ENCODE measurements at regions not wholly inside any gene's neighbourhood (a gene's known extent, or its start where the extent isn't known, plus 50 kb on each side); places are given as distances from the start of the nearest gene placed in this dataset.

DNA sequence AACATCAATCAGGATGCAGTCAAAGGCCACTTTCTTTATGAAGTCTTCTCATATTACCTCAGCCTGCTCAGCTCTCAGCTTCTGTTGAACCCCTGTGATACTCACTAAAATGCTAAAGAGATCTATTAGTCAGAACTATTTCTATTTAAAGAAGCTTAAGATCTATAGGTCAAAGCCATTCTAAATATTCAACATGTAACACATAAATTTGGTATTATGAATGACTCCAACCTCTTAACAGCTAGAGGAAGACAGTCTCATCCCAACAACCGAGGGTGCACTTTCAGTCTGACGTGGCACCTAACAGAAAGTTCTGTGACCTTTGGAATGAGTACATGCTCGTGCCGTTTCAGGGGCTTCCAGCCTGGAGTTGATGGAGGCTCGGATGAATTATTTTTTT lies 301.5 kb upstream of the VLDLR start:
- DNase-seq (ENCODE audit: extremely low read depth in 1 of 4, low spot score in 3 of 4) = no peak
- intact Hi-C loops (cut with micrococcal nuclease) (no loop called here), in situ Hi-C loops (cut with MboI) (no loop called here)
- H3K79me2 ChIP-seq (ENCODE audit: control insufficient read depth, insufficient read depth, low read length) = no peaks in the 10 kb centered on the region
- no peaks in the 10 kb centered on the region for H3K36me3 ChIP-seq (ENCODE audit: control insufficient read depth, insufficient read depth, low read length)
- H3K27ac ChIP-seq (ENCODE audit: extremely low read depth, low read depth, low read length) = no peak overlapping the region
- no peaks in the 10 kb centered on the region for H3K4me1 ChIP-seq (replicated peaks in 1 of 2; ENCODE audit: control insufficient read depth in 2 of 2, insufficient read depth in 2 of 2, low read length in 2 of 2)
- no peak overlapping the region for H3K9ac ChIP-seq (ENCODE audit: insufficient read depth in 1 of 2, low read depth in 2 of 2, low read length in 2 of 2)
- BruUV-seq (replicated peaks) = no TSS peak
- H3K4me2 ChIP-seq (ENCODE audit: insufficient read depth, low read length) = no peak overlapping the region
- no peak overlapping the region for H2AFZ ChIP-seq (ENCODE audit: low read depth, low read length)
- no peaks in the 10 kb centered on the region for H3K27me3 ChIP-seq (ENCODE audit: control insufficient read depth in 2 of 2, insufficient read depth in 2 of 2, low read length in 2 of 2)
- no peaks in the 10 kb centered on the region for H3K9me3 ChIP-seq (replicated peaks; ENCODE audit: control insufficient read depth, insufficient read depth, low read depth, low read length)
- CTCF ChIA-PET (ENCODE audit: low intra/inter-chr PET ratio) = no interaction called here
- POLR2A ChIA-PET = no interaction called here
- FAIRE-seq = no peak
- H3K4me3 ChIP-seq = no peak overlapping the region
- WGBS (ENCODE audit: insufficient coverage, low coverage, missing lambda C conversion rate) = 4% methylated on average over 5 of the region's 5 CpGs
- no peaks in the 10 kb centered on the region for H4K20me1 ChIP-seq (replicated peaks; ENCODE audit: control insufficient read depth, insufficient read depth, low read length)
- no peaks in the 10 kb centered on the region for H3K9me1 ChIP-seq (ENCODE audit: control insufficient read depth, insufficient read depth, low read length)
- ATAC-seq = no peak
- TF ChIP-seq TOE1 (IDR thresholded peaks at IDR 0.05; ENCODE audit: borderline replicate concordance) (no peak), TOE1 (CRISPR knock-in tag; IDR thresholded peaks at IDR 0.05; ENCODE audit: borderline replicate concordance, low read depth) (no peak), ZEB2 (IDR thresholded peaks at IDR 0.05) (no peak), CCNT2 (IDR thresholded peaks at IDR 0.05; ENCODE audit: borderline replicate concordance, extremely low read depth, insufficient read length, low read depth, low read length) (no peak), ZNF644 (tag; IDR thresholded peaks at IDR 0.05; ENCODE audit: low read depth) (no peak), LCOR (CRISPR knock-in tag; IDR thresholded peaks at IDR 0.05) (no peak), CBX3 (IDR thresholded peaks at IDR 0.05; ENCODE audit: borderline replicate concordance in 1 of 2, low read length in 2 of 2) (no peak), CREBBP (IDR thresholded peaks at IDR 0.05; ENCODE audit: low read depth, low read length) (no peak), ZNF431 (CRISPR knock-in tag; IDR thresholded peaks at IDR 0.05) (no peak), DNMT1 (IDR thresholded peaks at IDR 0.05) (no peak), KDM2B (CRISPR knock-in tag; IDR thresholded peaks at IDR 0.05) (no peak), TRIM28 (IDR thresholded peaks at IDR 0.05) (no peak), CBFB (CRISPR knock-in tag; IDR thresholded peaks at IDR 0.05) (no peak), GATA2 (CRISPR knock-in tag; IDR thresholded peaks at IDR 0.05) (no peak)
- TF ChIP-seq, protein P1, sequence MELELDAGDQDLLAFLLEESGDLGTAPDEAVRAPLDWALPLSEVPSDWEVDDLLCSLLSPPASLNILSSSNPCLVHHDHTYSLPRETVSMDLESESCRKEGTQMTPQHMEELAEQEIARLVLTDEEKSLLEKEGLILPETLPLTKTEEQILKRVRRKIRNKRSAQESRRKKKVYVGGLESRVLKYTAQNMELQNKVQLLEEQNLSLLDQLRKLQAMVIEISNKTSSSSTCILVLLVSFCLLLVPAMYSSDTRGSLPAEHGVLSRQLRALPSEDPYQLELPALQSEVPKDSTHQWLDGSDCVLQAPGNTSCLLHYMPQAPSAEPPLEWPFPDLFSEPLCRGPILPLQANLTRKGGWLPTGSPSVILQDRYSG (tag; conservative IDR thresholded peaks at IDR 0.05; ENCODE audit: low read depth) = no peak
- TF ChIP-seq, protein P2, sequence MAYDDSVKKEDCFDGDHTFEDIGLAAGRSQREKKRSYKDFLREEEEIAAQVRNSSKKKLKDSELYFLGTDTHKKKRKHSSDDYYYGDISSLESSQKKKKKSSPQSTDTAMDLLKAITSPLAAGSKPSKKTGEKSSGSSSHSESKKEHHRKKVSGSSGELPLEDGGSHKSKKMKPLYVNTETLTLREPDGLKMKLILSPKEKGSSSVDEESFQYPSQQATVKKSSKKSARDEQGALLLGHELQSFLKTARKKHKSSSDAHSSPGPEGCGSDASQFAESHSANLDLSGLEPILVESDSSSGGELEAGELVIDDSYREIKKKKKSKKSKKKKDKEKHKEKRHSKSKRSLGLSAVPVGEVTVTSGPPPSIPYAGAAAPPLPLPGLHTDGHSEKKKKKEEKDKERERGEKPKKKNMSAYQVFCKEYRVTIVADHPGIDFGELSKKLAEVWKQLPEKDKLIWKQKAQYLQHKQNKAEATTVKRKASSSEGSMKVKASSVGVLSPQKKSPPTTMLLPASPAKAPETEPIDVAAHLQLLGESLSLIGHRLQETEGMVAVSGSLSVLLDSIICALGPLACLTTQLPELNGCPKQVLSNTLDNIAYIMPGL (CRISPR knock-in tag; IDR thresholded peaks at IDR 0.05) = no peak
- TF ChIP-seq, protein P3, sequence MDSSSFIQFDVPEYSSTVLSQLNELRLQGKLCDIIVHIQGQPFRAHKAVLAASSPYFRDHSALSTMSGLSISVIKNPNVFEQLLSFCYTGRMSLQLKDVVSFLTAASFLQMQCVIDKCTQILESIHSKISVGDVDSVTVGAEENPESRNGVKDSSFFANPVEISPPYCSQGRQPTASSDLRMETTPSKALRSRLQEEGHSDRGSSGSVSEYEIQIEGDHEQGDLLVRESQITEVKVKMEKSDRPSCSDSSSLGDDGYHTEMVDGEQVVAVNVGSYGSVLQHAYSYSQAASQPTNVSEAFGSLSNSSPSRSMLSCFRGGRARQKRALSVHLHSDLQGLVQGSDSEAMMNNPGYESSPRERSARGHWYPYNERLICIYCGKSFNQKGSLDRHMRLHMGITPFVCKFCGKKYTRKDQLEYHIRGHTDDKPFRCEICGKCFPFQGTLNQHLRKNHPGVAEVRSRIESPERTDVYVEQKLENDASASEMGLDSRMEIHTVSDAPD (CRISPR knock-in tag; IDR thresholded peaks at IDR 0.05) = no peak
- TF ChIP-seq, protein P4, sequence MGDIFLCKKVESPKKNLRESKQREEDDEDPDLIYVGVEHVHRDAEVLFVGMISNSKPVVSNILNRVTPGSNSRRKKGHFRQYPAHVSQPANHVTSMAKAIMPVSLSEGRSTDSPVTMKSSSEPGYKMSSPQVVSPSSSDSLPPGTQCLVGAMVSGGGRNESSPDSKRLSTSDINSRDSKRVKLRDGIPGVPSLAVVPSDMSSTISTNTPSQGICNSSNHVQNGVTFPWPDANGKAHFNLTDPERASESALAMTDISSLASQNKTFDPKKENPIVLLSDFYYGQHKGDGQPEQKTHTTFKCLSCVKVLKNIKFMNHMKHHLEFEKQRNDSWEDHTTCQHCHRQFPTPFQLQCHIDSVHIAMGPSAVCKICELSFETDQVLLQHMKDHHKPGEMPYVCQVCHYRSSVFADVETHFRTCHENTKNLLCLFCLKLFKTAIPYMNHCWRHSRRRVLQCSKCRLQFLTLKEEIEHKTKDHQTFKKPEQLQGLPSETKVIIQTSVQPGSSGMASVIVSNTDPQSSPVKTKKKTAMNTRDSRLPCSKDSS (IDR thresholded peaks at IDR 0.05; ENCODE audit: low read depth, partially characterized antibody) = no peak
